NCI-H2107 (cell line): ENCODE measurements at regions not wholly inside any gene's neighbourhood (a gene's known extent, or its start where the extent isn't known, plus 50 kb on each side); places are given as distances from the start of the nearest gene placed in this dataset.
"Not testable (repeated sequence)": the region's sequence is repeated elsewhere in the genome, so short reads cannot be mapped to it uniquely, and the experiment has no call there.

ENCODE experiments used
- DNase-seq: peaks from one replicate; lab custom pipeline; 2025; lab: John Stamatoyannopoulos, UW

GRCh38 chr6:134452906-134453305 lies 135.0 kb upstream of the SGK1 start:
- DNase-seq: no peak

- no peak for DNase-seq
Measured at GRCh38 chr6:134451529-134451928, 133.6 kb upstream of the SGK1 start.

- DNase-seq: no peak
Measured at GRCh38 chr6:134449781-134450180, 131.9 kb upstream of the SGK1 start.

GRCh38 chr6:134449004-134449403 lies 131.1 kb upstream of the SGK1 start:
- DNase-seq: no peak

- no peak for DNase-seq
Measured at GRCh38 chr6:134447883-134448387, 130.0 kb upstream of the SGK1 start.

GRCh38 chr6:134447423-134447822 lies 129.5 kb upstream of the SGK1 start:
- DNase-seq: no peak

GRCh38 chr6:134446896-134447295 lies 129.0 kb upstream of the SGK1 start:
- DNase-seq: no peak

- no peak for DNase-seq
Measured at GRCh38 chr6:134446218-134446848, 128.4 kb upstream of the SGK1 start.

GRCh38 chr6:134443009-134443408 lies 125.1 kb upstream of the SGK1 start:
- no peak for DNase-seq

GRCh38 chr6:134442073-134442472 lies 124.2 kb upstream of the SGK1 start:
- DNase-seq: no peak

- DNase-seq: no peak
Measured at GRCh38 chr6:134438837-134439236, 120.9 kb upstream of the SGK1 start.

GRCh38 chr6:134437376-134437775 lies 119.5 kb upstream of the SGK1 start:
- DNase-seq: no peak

GRCh38 chr6:134436950-134437349 lies 119.0 kb upstream of the SGK1 start:
- no peak for DNase-seq

GRCh38 chr6:134436281-134436815 lies 118.4 kb upstream of the SGK1 start:
- DNase-seq: no peak

GRCh38 chr6:134435814-134436280 lies 117.9 kb upstream of the SGK1 start:
- no peak for DNase-seq

GRCh38 chr6:134434019-134434942 lies 116.4 kb upstream of the SGK1 start:
- no peak for DNase-seq

GRCh38 chr6:134432036-134432435 lies 114.1 kb upstream of the SGK1 start:
- no peak for DNase-seq

GRCh38 chr6:134431421-134431859 lies 113.5 kb upstream of the SGK1 start:
- DNase-seq: no peak

- no peak for DNase-seq
Measured at GRCh38 chr6:134429861-134430380, 112.0 kb upstream of the SGK1 start.

- DNase-seq: no peak
Measured at GRCh38 chr6:134427721-134428120, 109.8 kb upstream of the SGK1 start.

- no peak for DNase-seq
Measured at GRCh38 chr6:134426623-134427022, 108.7 kb upstream of the SGK1 start.

- DNase-seq: not testable (repeated sequence)
Measured at GRCh38 chr6:134425917-134426316, 108.0 kb upstream of the SGK1 start.
